Keratinocyte (primary cell): ENCODE measurements at regions not wholly inside any gene's neighbourhood (a gene's known extent, or its start where the extent isn't known, plus 50 kb on each side); places are given as distances from the start of the nearest gene placed in this dataset.
A peak's percentile ranks its signal among the peaks of the same experiment; 100 is the strongest.

Experiments
- DNase-seq: peaks from one replicate; pipeline ENCODE4 v3.0.0-alpha.2; 2011; ENCODE audit warnings: low read depth, missing footprints, low spot score
- FAIRE-seq: peaks from 2 replicates; lab custom pipeline; 2011; peaks lifted over from hg19 to GRCh38; lab: Jason Lieb, UNC
- H2AFZ ChIP-seq: 2 replicates; pipeline ENCODE4 v1.6.0; 2012; ENCODE audit warnings: low read length, control low read depth, inconsistent platforms; ENCODE audit not compliant: control insufficient read depth
- H3K27ac ChIP-seq: 2 replicates; pipeline ENCODE4 v1.5.1; 2011; ENCODE audit warnings: low read length; ENCODE audit not compliant: control insufficient read depth, insufficient read depth
- H3K27me3 ChIP-seq: 3 replicates; pipeline ENCODE4 v1.6.0; 2011; ENCODE audit warnings: low read length; ENCODE audit not compliant: control insufficient read depth, insufficient read depth; ENCODE audit errors: extremely low read depth
- H3K36me3 ChIP-seq, 2 experiments: 2 replicates in 1 of 2; 3 replicates in 1 of 2; pipeline ENCODE4 v1.5.1; 2011; ENCODE audit warnings: low read length in 2 of 2, mild to moderate bottlenecking in 1 of 2; ENCODE audit not compliant: control insufficient read depth in 2 of 2, insufficient read depth in 2 of 2; ENCODE audit errors: extremely low read depth in 1 of 2
- H3K4me1 ChIP-seq: 3 replicates; pipeline ENCODE4 v1.5.1; 2011; ENCODE audit warnings: low read length; ENCODE audit not compliant: control insufficient read depth, insufficient read depth; ENCODE audit errors: extremely low read depth
- H3K4me2 ChIP-seq: 3 replicates; pipeline ENCODE4 v1.6.0; 2011; ENCODE audit warnings: low read depth, low read length; ENCODE audit not compliant: control insufficient read depth, insufficient read depth; ENCODE audit errors: extremely low read depth
- H3K4me3 ChIP-seq, 3 experiments: fragments of 200-600 bp in 1 of 3; sonication (generic) in 1 of 3; 2 replicates in 2 of 3; 3 replicates in 1 of 3; pipeline ENCODE4 v1.5.1; 2011 to 2016; ENCODE audit warnings: low read length in 3 of 3, mild to moderate bottlenecking in 3 of 3, control low read depth in 2 of 3, inconsistent platforms in 1 of 3, low read depth in 1 of 3, mixed read lengths in 1 of 3, mixed run types in 1 of 3, moderate library complexity in 1 of 3; ENCODE audit not compliant: control insufficient read depth in 2 of 3, insufficient read depth in 2 of 3; ENCODE audit errors: extremely low read depth in 1 of 3
- H3K79me2 ChIP-seq: 2 replicates; pipeline ENCODE4 v1.6.0; 2012; ENCODE audit warnings: low read length; ENCODE audit not compliant: control insufficient read depth, insufficient read depth
- H3K9ac ChIP-seq: 3 replicates; pipeline ENCODE4 v1.6.0; 2011; ENCODE audit warnings: low read length; ENCODE audit not compliant: control insufficient read depth, insufficient read depth; ENCODE audit errors: extremely low read depth
- H3K9me1 ChIP-seq: 3 replicates; pipeline ENCODE4 v1.6.0; 2011; ENCODE audit warnings: low read length; ENCODE audit not compliant: control insufficient read depth, insufficient read depth; ENCODE audit errors: extremely low read depth
- H3K9me3 ChIP-seq: 2 replicates; pipeline ENCODE4 v1.5.1; 2012; ENCODE audit warnings: low read depth, low read length; ENCODE audit not compliant: control insufficient read depth
- H4K20me1 ChIP-seq: 3 replicates; pipeline ENCODE4 v1.6.0; 2011; ENCODE audit warnings: low read length; ENCODE audit not compliant: control insufficient read depth, insufficient read depth; ENCODE audit errors: extremely low read depth
- EZH2 ChIP-seq: IDR thresholded peaks from one replicate; pipeline ENCODE4 v1.6.1; 2012; ENCODE audit warnings: inconsistent platforms, mild to moderate bottlenecking, low read length, moderate library complexity
- dilution Hi-C: fragments of 300-500 bp; cut with MboI; formaldehyde crosslinking; loops from one replicate; pipeline ENCODE4 v1.7.0; 2020; ENCODE audit warnings: low sequenced_read_pairs; ENCODE audit not compliant: extremely low pct_ligation_motif_present
- TF ChIP-seq, protein P1 (sequence below), 3 experiments: IDR thresholded peaks in 1 of 3; conservative IDR thresholded peaks in 1 of 3; optimal IDR thresholded peaks in 1 of 3; 2 replicates in 2 of 3; 3 replicates in 1 of 3; pipeline versions ENCODE3 to v1.5.1; 2011; ENCODE audit warnings: low read length in 3 of 3, mild to moderate bottlenecking in 3 of 3, moderate library complexity in 2 of 3, control low read depth in 1 of 3, inconsistent platforms in 1 of 3; ENCODE audit not compliant: insufficient read depth in 2 of 3; ENCODE audit errors: extremely low read depth in 1 of 3

DNA sequence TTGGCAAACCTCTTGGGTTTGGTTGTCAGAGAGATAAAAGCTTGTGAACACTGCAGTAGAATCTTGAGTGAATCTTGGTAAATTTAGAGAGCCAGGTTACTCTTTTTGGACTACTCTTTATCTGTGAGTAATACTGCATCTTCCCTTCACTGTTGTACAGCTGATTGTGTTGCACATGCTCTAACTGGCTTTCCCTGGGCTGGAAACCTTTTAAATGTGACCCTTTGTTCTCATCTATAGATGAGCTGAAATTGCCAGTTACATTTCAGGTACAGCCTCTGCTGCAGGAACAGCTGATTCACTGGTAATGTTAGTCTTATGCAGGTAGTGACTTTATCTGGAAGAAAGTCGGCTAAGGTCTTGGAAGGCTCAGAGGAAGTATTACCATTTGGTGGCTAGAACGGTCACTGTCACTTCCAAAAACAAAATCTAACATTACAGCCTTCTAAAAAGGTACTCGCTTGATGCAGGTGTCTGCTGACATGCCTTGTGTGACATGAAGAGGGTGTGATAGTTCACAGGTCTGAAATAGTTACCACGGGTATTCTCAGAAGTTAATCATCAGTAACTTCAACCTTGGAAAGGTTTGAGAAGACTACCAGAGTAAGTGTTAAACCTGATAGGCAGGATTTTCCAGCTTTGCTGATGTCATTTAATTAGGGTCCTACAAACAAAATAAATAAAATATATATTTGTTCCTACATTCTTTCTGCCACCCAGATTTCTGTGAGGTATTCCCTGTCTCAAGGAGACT is 851.1 kb downstream of the SLC4A3 start:
- H3K27ac ChIP-seq, result no peak overlapping the region
- no peaks in the 10 kb centered on the region for H3K36me3 ChIP-seq
- no peaks in the 10 kb centered on the region for H3K27me3 ChIP-seq
- H3K4me2 ChIP-seq, result no peak overlapping the region
- no peaks in the 10 kb centered on the region for H3K9me1 ChIP-seq
- peak overlapping the region; percentile 27 for H2AFZ ChIP-seq
- H3K4me1 ChIP-seq, result peaks cover 4% of the 10 kb centered on the region
- TF ChIP-seq EZH2, result no peak
- TF ChIP-seq, protein P1, sequence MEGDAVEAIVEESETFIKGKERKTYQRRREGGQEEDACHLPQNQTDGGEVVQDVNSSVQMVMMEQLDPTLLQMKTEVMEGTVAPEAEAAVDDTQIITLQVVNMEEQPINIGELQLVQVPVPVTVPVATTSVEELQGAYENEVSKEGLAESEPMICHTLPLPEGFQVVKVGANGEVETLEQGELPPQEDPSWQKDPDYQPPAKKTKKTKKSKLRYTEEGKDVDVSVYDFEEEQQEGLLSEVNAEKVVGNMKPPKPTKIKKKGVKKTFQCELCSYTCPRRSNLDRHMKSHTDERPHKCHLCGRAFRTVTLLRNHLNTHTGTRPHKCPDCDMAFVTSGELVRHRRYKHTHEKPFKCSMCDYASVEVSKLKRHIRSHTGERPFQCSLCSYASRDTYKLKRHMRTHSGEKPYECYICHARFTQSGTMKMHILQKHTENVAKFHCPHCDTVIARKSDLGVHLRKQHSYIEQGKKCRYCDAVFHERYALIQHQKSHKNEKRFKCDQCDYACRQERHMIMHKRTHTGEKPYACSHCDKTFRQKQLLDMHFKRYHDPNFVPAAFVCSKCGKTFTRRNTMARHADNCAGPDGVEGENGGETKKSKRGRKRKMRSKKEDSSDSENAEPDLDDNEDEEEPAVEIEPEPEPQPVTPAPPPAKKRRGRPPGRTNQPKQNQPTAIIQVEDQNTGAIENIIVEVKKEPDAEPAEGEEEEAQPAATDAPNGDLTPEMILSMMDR (optimal IDR thresholded peaks at IDR 0.05 in 1 of 3, IDR thresholded peaks at IDR 0.05 in 1 of 3, conservative IDR thresholded peaks at IDR 0.05 in 1 of 3; ENCODE audit: extremely low read depth in 1 of 3, insufficient read depth in 2 of 3, low read length in 3 of 3), result no peak
- dilution Hi-C loops, result no loop called here
- FAIRE-seq (peak; percentile 63), DNase-seq (no peak)
- H3K79me2 ChIP-seq, result no peaks in the 10 kb centered on the region
- no peak overlapping the region for H3K9ac ChIP-seq
- H3K9me3 ChIP-seq, result no peaks in the 10 kb centered on the region
- H4K20me1 ChIP-seq, result no peaks in the 10 kb centered on the region
- H3K4me3 ChIP-seq, result no peak overlapping the region

DNA sequence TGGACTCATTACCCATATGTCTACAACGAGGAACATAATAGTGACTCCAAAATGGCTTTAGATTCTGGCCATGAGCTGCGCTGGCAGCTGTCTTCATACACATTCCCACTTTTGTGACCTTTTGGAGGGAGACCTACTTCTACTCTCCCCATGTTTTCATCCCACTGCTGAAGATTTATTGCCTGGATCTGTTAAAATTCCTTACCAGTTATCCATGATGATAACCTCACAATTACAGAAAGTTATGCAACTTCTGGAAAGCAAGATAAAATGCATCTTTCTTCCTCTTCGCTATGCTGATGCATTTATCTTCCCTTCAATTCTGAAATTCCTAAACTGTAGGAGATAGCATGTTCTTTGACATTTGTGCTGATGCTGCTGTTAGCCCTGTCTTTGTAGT is 855.3 kb downstream of the SLC4A3 start:
- TF ChIP-seq, protein P1 (optimal IDR thresholded peaks at IDR 0.05 in 1 of 3, IDR thresholded peaks at IDR 0.05 in 1 of 3, conservative IDR thresholded peaks at IDR 0.05 in 1 of 3; ENCODE audit: extremely low read depth in 1 of 3, insufficient read depth in 2 of 3, low read length in 3 of 3), result no peak
- TF ChIP-seq EZH2, result no peak
- H3K9me1 ChIP-seq, result no peaks in the 10 kb centered on the region
- no peaks in the 10 kb centered on the region for H3K27me3 ChIP-seq
- H4K20me1 ChIP-seq, result no peaks in the 10 kb centered on the region
- H3K27ac ChIP-seq, result no peak overlapping the region
- no peaks in the 10 kb centered on the region for H3K36me3 ChIP-seq
- no peak overlapping the region for H2AFZ ChIP-seq
- H3K4me3 ChIP-seq, result no peak overlapping the region
- H3K4me1 ChIP-seq, result peaks cover 4% of the 10 kb centered on the region
- no peaks in the 10 kb centered on the region for H3K79me2 ChIP-seq
- no peak overlapping the region for H3K4me2 ChIP-seq
- DNase-seq, result no peak
- no peaks in the 10 kb centered on the region for H3K9me3 ChIP-seq
- H3K9ac ChIP-seq, result no peak overlapping the region
- dilution Hi-C loops, result no loop called here
- no peak for FAIRE-seq
